SK-N-SH (cell line): ENCODE measurements at regions not wholly inside any gene's neighbourhood (a gene's known extent, or its start where the extent isn't known, plus 50 kb on each side); places are given as distances from the start of the nearest gene placed in this dataset.

Experiments used
- CTCF ChIA-PET: fragments of 300-600, 350-600 bp; formaldehyde crosslinking; extraction: SDS; loops from one replicate; lab custom pipeline; 2021; lab: Yijun Ruan, JAX
- POLR2A ChIA-PET: fragments of 350-600 bp; sonication (Branson Sonifier 250); formaldehyde crosslinking; extraction: SDS; loops from one replicate; lab custom pipeline; 2020; ENCODE audit warnings: antibody characterized with exemption, inconsistent platforms; lab: Yijun Ruan, JAX
- DNase-seq: peaks from one replicate; pipeline ENCODE4 v3.0.0; 2012
- H2AFZ ChIP-seq: fragments of 200-600 bp; sonication (generic); 2 replicates; pipeline ENCODE4 v1.8.1; 2016; ENCODE audit warnings: antibody characterized with exemption, mild to moderate bottlenecking, low read depth
- H3F3A ChIP-seq: fragments of 200-600 bp; sonication (generic); replicated peaks from 2 replicates; pipeline ENCODE3; 2016; ENCODE audit warnings: antibody characterized with exemption, mild to moderate bottlenecking; ENCODE audit not compliant: insufficient read depth
- H3K27ac ChIP-seq, 2 experiments: fragments of 200-500 bp in 1 of 2; fragments of 200-600 bp in 1 of 2; sonication (Bioruptor generic) in 1 of 2; sonication (generic), shearing (Covaris generic) in 1 of 2; 2 replicates each; pipeline versions ENCODE4 v1.5.1 to v1.6.1; 2014 to 2016; ENCODE audit warnings: low read depth in 2 of 2, inconsistent platforms in 1 of 2, low read length in 1 of 2, mild to moderate bottlenecking in 1 of 2, mixed read lengths in 1 of 2
- H3K27me3 ChIP-seq: fragments of 200-600 bp; sonication (generic), shearing (Covaris generic); 2 replicates; pipeline ENCODE4 v1.6.1; 2016; ENCODE audit warnings: mixed run types; ENCODE audit not compliant: insufficient read depth
- H3K36me3 ChIP-seq, 2 experiments: fragments of 200-500 bp in 1 of 2; fragments of 200-600 bp in 1 of 2; sonication (Bioruptor generic) in 1 of 2; sonication (generic) in 1 of 2; replicated peaks in 1 of 2; 2 replicates each; pipeline versions ENCODE3 to v1.5.1; 2014 to 2016; ENCODE audit warnings: low read length in 1 of 2, mild to moderate bottlenecking in 1 of 2; ENCODE audit not compliant: insufficient read depth in 2 of 2, control insufficient read depth in 1 of 2
- H3K4me1 ChIP-seq, 2 experiments: fragments of 200-500 bp in 1 of 2; fragments of 200-600 bp in 1 of 2; sonication (Bioruptor generic) in 1 of 2; sonication (generic), shearing (Covaris generic) in 1 of 2; 2 replicates each; pipeline versions ENCODE4 v1.5.1 to v1.6.1; 2014 to 2016; ENCODE audit warnings: low read depth in 1 of 2, low read length in 1 of 2, mixed run types in 1 of 2; ENCODE audit not compliant: insufficient read depth in 2 of 2, control insufficient read depth in 1 of 2
- H3K4me2 ChIP-seq: fragments of 200-600 bp; sonication (generic), shearing (Covaris generic); 2 replicates; pipeline ENCODE4 v1.6.1; 2017; ENCODE audit warnings: mixed run types
- H3K4me3 ChIP-seq, 2 experiments: fragments of 200-500 bp in 1 of 2; fragments of 200-600 bp in 1 of 2; sonication (Bioruptor generic) in 1 of 2; sonication (generic), shearing (Covaris generic) in 1 of 2; 2 replicates each; pipeline versions ENCODE4 v1.5.1 to v1.8.1; 2014 to 2016; ENCODE audit warnings: low read depth in 2 of 2, inconsistent platforms in 1 of 2, low read length in 1 of 2, mild to moderate bottlenecking in 1 of 2, mixed read lengths in 1 of 2, moderate library complexity in 1 of 2
- H3K79me2 ChIP-seq: fragments of 200-600 bp; sonication (generic); 2 replicates; pipeline ENCODE4 v1.8.1; 2017; ENCODE audit warnings: mild to moderate bottlenecking; ENCODE audit not compliant: insufficient read depth
- H3K9ac ChIP-seq: fragments of 200-600 bp; sonication (generic); 2 replicates; pipeline ENCODE4 v1.6.1; 2017; ENCODE audit warnings: mixed run types
- H3K9me2 ChIP-seq: fragments of 200-600 bp; sonication (generic); 2 replicates; pipeline ENCODE4 v1.6.1; 2017; ENCODE audit warnings: mixed run types
- H3K9me3 ChIP-seq: fragments of 200-600 bp; sonication (generic); 2 replicates; pipeline ENCODE4 v1.6.1; 2017; ENCODE audit warnings: mixed run types, mild to moderate bottlenecking, moderate library complexity
- H4K20me1 ChIP-seq: fragments of 200-600 bp; sonication (generic); 2 replicates; pipeline ENCODE4 v1.6.1; 2017; ENCODE audit warnings: mild to moderate bottlenecking, mixed run types; ENCODE audit not compliant: insufficient read depth
- ELF1 ChIP-seq: IDR thresholded peaks from 2 replicates; pipeline ENCODE4 v1.4.0; 2012
- EP300 ChIP-seq, 2 experiments: IDR thresholded peaks; 2 replicates each; pipeline versions ENCODE4 v1.4.0 to v1.6.1; 2012; ENCODE audit warnings: borderline replicate concordance in 1 of 2, low read depth in 1 of 2, low read length in 1 of 2
- FOSL2 ChIP-seq: IDR thresholded peaks from 2 replicates; pipeline ENCODE4 v1.4.0; 2012; ENCODE audit warnings: low read depth, mild to moderate bottlenecking, moderate library complexity, borderline replicate concordance
- FOXM1 ChIP-seq: IDR thresholded peaks from 2 replicates; pipeline ENCODE4 v1.4.0; 2012; ENCODE audit warnings: low read depth, mild to moderate bottlenecking
- JUND ChIP-seq: IDR thresholded peaks from 2 replicates; pipeline ENCODE4 v1.4.0; 2012
- MXI1 ChIP-seq: IDR thresholded peaks from 2 replicates; pipeline ENCODE4 v1.6.1; 2012; ENCODE audit warnings: mild to moderate bottlenecking, low read depth, low read length, improper control_type of control experiment
- NFIC ChIP-seq: IDR thresholded peaks from 2 replicates; pipeline ENCODE4 v1.4.0; 2012; ENCODE audit warnings: borderline replicate concordance
- RAD21 ChIP-seq: IDR thresholded peaks from 2 replicates; pipeline ENCODE4 v1.6.1; 2012; ENCODE audit warnings: mild to moderate bottlenecking, low read length
- RCOR1 ChIP-seq: fragments of 150-350 bp; IDR thresholded peaks from 2 replicates; pipeline ENCODE4 v1.6.1; 2017; ENCODE audit warnings: antibody characterized with exemption, low read length
- RFX5 ChIP-seq: IDR thresholded peaks from 2 replicates; pipeline ENCODE4 v1.6.1; 2012; ENCODE audit warnings: mild to moderate bottlenecking, improper control_type of control experiment, low read length
- RXRA ChIP-seq: IDR thresholded peaks from 2 replicates; pipeline ENCODE4 v1.4.0; 2012; ENCODE audit warnings: low read depth, mild to moderate bottlenecking, borderline replicate concordance
- SIN3A ChIP-seq: IDR thresholded peaks from 2 replicates; pipeline ENCODE4 v1.6.1; 2012; ENCODE audit warnings: low read depth, mild to moderate bottlenecking, low read length, moderate library complexity, borderline replicate concordance
- TAF1 ChIP-seq: IDR thresholded peaks from 2 replicates; pipeline ENCODE4 v1.6.1; 2012; ENCODE audit warnings: low read depth, mild to moderate bottlenecking, low read length, moderate library complexity, borderline replicate concordance
- YY1 ChIP-seq: IDR thresholded peaks from 2 replicates; pipeline ENCODE4 v1.4.0; 2012; ENCODE audit warnings: low read depth, mild to moderate bottlenecking
- WGBS: methylation state at CpG from one replicate; pipeline ENCODE4 v1.1.6; 2017; ENCODE audit warnings: low lambda C conversion rate; 5-methylcytosine and 5-hydroxymethylcytosine counted together
- TF ChIP-seq, protein P1 (sequence below): IDR thresholded peaks from 2 replicates; pipeline ENCODE4 v1.4.0; 2012; ENCODE audit warnings: low read depth, borderline replicate concordance
- TF ChIP-seq, protein P2 (sequence below): IDR thresholded peaks from 2 replicates; pipeline ENCODE4; 2012
- TF ChIP-seq, protein P3 (sequence below): fragments of 200-600 bp; sonication (generic); IDR thresholded peaks from 2 replicates; pipeline ENCODE4 v1.6.1; 2017; ENCODE audit warnings: antibody characterized with exemption, mild to moderate bottlenecking, moderate library complexity
- TF ChIP-seq, protein P4 (sequence below): fragments of 150-350 bp; IDR thresholded peaks from 2 replicates; pipeline ENCODE4 v1.6.1; 2016; ENCODE audit warnings: mild to moderate bottlenecking, low read depth, low read length

DNA sequence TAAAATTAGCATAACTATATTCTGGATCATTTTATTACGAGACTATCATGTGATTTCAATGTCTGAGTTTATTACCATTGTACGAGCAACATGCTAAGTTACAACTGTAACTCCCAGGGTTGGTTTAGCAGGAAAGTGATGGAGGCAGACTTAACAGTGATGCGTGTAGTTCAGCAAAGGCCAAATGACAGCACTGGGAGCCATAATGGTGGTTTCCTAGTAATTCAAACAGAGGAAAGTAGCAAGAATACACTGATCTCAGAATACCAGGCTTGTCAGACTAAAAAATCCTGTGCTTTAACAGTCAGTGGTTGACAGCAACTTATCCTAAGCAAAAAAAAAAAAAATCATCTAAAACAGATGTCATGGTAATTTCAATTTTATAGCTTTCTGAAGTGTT is 229.6 kb downstream of the KLF12 start:
- POLR2A ChIA-PET: no interaction called here
- H3K4me1 ChIP-seq: peaks cover 6 to 19% of the 10 kb centered on the region in 2 experiments; a peak in 3 of 4 replicates

More for the DNA sequence above, 229.6 kb downstream of the KLF12 start:
- Histone ChIP-seq H2AFZ (no peak overlapping the region), H3K27me3 (no peaks in the 10 kb centered on the region), H3K79me2 (no peaks in the 10 kb centered on the region; the same call in none of the 2 replicates), H3F3A (no peaks in the 10 kb centered on the region), H3K9ac (no peak overlapping the region), H3K9me2 (no peaks in the 10 kb centered on the region), H3K36me3 (no peaks in the 10 kb centered on the region), H4K20me1 (no peaks in the 10 kb centered on the region), H3K4me3 (no peak overlapping the region), H3K27ac (no peak overlapping the region), H3K4me2 (no peak overlapping the region), H3K9me3 (no peaks in the 10 kb centered on the region)
- no peak for DNase-seq
- 98% methylated on average over 3 of the region's 3 CpGs for WGBS
- CTCF ChIA-PET: interaction anchor here (1.0 to 1.1 kb wide), 2 partner anchors 8 to 1353 kb away, joined by 3 to 4 read pairs; no protein-coding TSS in a partner anchor
- TF ChIP-seq JUND (no peak), FOSL2 (no peak), NFIC (no peak), MXI1 (no peak), YY1 (no peak), RCOR1 (no peak), RFX5 (no peak), EP300 (IDR thresholded peaks at IDR 0.05; ENCODE audit: borderline replicate concordance in 1 of 2, low read depth in 1 of 2, low read length in 1 of 2) (no peak), FOXM1 (no peak), TAF1 (no peak), RXRA (no peak), SIN3A (no peak), ELF1 (no peak), RAD21 (no peak)
- TF ChIP-seq, protein P1, sequence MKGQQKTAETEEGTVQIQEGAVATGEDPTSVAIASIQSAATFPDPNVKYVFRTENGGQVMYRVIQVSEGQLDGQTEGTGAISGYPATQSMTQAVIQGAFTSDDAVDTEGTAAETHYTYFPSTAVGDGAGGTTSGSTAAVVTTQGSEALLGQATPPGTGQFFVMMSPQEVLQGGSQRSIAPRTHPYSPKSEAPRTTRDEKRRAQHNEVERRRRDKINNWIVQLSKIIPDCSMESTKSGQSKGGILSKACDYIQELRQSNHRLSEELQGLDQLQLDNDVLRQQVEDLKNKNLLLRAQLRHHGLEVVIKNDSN: no peak
- TF ChIP-seq, protein P2, sequence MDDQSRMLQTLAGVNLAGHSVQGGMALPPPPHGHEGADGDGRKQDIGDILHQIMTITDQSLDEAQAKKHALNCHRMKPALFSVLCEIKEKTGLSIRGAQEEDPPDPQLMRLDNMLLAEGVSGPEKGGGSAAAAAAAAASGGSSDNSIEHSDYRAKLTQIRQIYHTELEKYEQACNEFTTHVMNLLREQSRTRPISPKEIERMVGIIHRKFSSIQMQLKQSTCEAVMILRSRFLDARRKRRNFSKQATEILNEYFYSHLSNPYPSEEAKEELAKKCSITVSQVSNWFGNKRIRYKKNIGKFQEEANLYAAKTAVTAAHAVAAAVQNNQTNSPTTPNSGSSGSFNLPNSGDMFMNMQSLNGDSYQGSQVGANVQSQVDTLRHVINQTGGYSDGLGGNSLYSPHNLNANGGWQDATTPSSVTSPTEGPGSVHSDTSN: no peak
- TF ChIP-seq, protein P3, sequence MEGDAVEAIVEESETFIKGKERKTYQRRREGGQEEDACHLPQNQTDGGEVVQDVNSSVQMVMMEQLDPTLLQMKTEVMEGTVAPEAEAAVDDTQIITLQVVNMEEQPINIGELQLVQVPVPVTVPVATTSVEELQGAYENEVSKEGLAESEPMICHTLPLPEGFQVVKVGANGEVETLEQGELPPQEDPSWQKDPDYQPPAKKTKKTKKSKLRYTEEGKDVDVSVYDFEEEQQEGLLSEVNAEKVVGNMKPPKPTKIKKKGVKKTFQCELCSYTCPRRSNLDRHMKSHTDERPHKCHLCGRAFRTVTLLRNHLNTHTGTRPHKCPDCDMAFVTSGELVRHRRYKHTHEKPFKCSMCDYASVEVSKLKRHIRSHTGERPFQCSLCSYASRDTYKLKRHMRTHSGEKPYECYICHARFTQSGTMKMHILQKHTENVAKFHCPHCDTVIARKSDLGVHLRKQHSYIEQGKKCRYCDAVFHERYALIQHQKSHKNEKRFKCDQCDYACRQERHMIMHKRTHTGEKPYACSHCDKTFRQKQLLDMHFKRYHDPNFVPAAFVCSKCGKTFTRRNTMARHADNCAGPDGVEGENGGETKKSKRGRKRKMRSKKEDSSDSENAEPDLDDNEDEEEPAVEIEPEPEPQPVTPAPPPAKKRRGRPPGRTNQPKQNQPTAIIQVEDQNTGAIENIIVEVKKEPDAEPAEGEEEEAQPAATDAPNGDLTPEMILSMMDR: no peak
- TF ChIP-seq, protein P4, sequence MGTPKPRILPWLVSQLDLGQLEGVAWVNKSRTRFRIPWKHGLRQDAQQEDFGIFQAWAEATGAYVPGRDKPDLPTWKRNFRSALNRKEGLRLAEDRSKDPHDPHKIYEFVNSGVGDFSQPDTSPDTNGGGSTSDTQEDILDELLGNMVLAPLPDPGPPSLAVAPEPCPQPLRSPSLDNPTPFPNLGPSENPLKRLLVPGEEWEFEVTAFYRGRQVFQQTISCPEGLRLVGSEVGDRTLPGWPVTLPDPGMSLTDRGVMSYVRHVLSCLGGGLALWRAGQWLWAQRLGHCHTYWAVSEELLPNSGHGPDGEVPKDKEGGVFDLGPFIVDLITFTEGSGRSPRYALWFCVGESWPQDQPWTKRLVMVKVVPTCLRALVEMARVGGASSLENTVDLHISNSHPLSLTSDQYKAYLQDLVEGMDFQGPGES: no peak
- TF ChIP-seq, all 33 proteins: peak for 0
